ENCODE measurements at regions not wholly inside any gene's neighbourhood (a gene's known extent, or its start where the extent isn't known, plus 50 kb on each side); places are given as distances from the start of the nearest gene placed in this dataset.
A peak's percentile ranks its signal among the peaks of the same experiment; 100 is the strongest.
"Not testable (repeated sequence)": the region's sequence is repeated elsewhere in the genome, so short reads cannot be mapped to it uniquely, and the experiment has no call there.

DNA sequence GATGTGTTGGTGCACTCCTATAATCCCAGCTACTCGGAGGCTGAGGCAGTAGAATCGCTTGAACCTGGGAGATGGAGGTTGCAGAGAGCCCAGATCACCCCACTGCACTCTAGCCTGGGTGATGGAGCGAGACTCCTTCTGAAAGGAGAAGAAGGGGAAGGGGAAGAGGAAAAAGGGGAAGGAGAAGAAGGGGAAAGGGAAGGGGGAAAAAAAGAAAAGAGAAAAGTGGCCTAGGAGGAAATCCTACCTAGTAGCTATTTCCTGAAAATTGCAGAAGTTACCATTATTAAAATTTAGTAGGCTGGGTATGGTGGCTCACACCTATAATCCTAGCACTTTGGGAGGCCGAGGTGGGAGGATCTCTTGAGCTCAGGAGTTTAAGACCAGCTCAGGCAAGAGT is 67.4 kb downstream of the ARRDC3 start:
- DNase-seq = no peak

DNA sequence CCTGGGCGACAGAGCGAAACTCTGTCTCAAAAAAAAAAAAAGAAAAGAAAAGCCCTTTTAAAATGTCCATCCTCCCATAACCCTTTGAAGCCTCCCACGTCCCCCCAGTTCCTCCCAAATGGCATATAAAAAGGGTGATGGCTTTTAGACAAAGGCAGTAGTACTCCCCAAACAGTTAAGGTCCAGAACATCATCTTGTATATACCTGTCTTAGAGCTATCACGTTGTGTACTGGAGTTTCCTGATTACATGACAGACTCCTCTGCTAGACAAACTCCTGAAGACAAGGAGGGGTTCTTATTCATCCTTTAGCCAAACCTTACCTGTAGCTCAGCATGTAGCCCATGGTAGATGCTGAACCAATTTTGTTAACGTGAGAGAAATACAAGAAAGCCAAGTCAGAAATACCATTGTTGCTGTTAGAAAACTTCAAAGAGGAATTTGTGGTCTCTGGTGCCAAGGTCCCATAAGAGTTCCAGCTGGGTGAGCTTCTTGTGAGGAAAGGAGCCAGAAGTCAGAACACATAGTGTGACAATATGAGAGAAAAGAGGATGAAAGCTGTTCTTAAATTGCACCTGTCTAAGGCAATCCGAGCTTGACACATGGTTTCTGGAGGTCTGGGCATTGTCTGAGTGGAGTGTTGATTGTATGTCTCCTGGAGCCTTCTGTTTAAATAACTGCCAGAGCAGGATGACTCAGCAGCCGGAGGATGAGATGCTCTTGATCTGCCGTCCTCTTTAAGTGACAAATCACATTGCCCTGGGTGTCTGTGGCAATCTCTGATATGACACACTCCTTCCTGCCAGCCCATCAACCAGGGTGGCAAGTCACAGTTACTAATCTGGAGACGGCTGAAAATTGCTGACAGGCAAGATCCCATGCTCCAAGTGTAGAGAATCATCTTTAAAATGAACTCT is 69.1 kb downstream of the ARRDC3 start:
- peak; percentile 87 for DNase-seq

DNA sequence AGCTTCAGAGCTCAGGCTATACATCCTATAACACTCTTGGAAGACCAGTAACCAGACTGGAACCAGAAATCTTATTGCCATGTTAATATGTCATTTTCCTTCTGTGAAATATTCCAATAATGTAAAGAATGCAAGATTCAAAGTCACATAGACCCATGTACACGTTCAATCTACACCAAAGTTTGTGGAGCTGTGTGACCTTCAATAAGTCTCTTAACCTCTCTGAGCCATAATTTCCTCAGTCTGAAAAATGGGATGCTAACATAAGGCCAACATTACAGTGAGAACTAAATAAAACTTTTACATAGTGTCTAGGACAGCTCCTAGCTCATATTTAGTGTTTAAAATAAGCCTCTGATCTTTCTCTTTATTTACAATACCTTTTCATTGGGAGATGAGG is 70.4 kb downstream of the ARRDC3 start:
- DNase-seq = peak; percentile 13

DNA sequence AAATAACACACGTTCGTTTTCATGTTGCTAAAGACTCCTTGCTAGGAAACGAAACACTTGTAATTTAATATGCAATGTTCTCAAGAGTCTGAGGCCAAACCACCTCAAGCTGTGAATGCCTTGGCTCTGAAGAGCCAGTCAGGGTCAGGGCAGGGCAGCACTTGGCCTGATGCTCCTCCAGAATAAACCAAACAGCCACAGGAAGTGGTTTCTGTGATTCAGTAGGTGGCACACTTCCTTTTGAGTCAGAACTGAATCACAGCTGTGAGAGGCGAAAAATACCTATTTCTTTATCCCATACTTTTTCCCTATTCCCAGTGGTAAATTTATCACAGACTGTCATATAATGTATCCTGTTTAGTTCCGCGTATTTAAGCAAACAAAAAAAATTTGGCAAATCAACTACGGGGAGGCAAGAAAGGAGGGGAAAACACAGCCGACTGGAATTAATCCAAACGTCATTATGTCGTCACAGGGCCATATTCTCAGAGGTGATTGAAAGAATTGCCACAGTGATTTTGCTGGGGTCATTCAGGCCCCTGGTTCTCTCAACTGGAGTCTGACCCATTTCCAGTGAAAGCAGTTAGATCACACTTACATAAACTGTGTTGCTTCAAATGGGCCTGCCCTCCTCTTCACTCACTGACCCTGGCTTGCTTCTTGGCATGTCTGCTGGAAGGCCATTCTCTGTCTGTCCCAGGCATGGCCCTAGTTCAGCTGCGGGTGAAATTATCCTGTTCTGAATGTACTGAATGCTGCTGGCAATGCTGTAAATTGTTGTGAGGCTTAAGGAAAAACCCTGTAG is 71.2 kb downstream of the ARRDC3 start:
- DNase-seq = peak; percentile 100

DNA sequence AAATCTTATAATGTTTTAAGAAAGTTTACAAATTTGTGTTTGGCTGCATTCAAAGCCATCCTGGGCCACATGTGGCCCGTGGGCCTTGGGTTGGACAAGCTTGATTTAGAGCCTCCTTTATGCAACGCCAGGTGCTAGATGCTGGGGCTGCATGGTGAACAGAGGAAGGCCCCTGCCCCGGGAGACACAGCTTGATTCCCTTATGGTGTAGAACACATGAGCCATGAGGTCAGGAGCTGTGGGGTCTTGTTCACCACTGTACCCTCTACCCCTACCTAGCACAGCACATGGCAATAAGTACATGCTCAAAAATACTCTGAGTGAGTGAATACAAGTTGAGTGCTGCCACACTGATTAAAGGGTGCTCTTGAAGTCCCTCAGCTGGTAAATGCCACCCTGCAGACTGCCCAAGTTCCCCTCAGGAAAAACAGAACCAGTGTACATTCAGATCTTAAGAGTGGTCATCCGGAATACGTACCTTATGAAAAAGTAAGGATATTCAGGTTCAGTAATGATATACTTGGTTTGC is 71.9 kb downstream of the ARRDC3 start:
- no peak for DNase-seq

DNA sequence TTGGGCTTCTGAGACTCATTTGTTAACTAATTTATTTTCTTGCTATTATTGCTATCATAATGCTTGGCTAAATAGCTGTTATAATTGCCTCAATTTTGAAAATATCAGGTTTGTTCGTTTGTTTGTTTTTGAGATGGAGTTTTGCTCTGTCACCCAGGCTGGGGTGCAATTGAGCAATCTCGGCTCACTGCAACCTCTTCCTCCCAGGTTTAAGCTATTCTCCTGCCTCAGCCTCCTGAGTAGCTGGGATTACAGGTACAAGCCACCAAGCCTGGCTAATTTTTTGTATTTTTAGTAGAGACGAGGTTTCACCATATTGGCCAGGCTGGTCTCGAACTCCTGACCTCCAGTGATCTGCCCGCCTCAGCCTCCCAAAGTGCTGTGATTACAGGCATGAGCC is 75.0 kb downstream of the ARRDC3 start:
- DNase-seq = not testable (repeated sequence)

DNA sequence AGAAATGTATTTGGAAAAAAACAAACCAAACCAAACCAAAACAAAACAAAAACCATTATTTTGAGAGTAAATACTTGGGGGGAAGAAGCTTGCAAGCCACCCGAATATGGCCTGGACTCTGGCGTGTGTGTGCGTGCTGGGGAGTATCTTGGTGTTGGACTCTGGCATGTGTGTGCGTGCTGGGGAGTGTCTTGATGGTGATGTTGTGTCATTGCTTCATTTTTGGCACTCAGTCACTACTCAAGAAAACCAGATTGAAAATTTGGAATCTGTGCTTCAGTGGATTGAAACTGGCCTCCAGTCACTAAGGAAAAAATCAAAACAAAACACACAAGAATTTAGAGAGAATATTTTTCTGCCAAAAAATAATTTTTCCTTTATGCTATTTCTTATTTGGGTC is 76.1 kb downstream of the ARRDC3 start:
- DNase-seq = no peak

DNA sequence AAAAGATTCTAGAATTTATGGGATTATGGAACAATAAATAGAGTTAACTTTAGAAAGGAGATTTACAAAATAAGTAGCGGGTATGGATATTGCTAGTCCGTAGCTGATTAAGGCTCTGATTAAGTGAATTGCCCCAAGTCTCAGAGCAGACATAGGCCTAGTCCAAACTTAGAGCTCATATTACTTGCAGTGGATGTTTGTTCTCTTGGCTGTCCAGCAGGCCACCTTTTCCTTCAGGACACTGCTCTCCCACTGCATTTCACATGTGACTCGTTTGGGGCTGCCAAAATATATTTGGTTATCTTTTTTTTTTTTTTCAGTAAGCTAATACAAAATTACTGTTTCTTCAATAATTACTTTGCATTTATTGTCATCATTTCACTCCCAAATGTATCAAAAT is 76.6 kb downstream of the ARRDC3 start:
- no peak for DNase-seq

DNA sequence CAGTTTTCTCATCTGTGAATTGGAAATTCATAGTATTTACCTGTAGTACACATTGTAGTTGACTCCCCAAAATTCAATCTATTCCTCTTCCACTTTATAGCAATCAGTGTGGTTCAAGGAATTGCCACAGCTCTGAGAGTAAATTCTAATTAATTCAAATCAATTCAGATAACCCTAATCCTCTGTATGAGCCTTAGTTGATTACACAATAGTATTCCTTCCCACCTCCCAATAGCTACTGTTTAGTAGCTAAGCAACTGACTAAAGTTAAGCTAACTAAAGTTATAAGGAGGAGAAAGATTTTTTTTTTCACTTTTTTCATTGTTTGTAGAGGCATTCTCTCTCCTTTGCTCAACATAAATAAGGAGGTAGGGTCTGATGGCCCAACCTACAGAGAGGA is 77.5 kb downstream of the ARRDC3 start:
- no peak for DNase-seq

DNA sequence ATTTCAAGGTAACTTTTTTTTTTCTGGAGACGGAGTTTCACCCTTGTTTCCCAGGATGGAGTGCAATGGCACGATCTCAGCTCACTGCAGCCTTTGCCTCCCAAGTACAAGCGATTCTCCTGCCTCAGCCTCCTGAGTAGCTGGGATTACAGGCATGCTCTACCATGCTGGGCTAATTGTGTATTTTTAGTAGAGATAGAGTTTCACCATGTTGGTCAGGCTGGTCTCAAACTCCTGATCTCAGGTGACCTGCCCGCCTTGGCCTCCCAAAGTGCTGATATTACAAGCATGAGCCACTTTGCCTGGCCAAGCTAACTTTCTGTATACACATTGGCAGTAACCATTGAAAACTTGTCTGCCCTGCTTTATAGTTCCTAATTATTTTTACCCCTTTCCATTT is 79.1 kb downstream of the ARRDC3 start:
- DNase-seq = not testable (repeated sequence)

DNA sequence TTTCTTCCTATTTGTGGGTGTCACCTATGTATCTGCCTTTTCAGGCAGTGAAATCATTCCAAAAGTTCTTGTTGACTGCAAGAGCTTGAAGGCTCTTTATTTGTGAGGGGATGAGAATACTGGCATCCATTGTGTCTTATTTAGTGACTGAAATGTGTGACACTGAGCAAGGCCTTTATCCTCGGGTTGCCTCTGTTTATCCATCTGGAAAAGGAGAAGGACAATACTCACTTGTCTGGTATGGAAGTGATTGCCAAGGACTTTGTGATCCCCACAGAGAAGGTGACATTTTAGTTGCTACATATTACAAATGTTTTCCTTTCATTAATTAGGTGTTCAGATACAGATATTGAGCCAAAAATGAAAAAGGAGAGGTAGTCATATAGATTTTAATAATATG is 80.2 kb downstream of the ARRDC3 start:
- no peak for DNase-seq

DNA sequence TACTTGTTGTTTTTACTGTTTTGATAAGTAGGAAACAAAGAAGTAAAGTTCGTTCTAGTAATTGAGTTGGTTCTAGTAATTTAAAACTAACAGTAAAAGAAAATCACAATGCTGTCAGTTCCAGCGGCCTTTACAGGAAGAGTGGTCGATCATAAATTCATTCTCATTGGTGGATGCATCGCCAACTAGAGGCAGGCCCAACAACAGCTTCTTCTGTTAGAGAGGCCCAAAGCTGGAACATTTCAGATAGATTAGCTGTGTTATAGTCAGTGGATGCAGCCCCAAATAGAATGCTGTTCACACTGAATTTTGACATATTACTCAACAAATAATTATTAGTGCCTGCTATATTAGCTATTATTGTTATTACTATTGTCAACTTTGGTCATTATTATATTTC is 80.8 kb downstream of the ARRDC3 start:
- DNase-seq = no peak

DNA sequence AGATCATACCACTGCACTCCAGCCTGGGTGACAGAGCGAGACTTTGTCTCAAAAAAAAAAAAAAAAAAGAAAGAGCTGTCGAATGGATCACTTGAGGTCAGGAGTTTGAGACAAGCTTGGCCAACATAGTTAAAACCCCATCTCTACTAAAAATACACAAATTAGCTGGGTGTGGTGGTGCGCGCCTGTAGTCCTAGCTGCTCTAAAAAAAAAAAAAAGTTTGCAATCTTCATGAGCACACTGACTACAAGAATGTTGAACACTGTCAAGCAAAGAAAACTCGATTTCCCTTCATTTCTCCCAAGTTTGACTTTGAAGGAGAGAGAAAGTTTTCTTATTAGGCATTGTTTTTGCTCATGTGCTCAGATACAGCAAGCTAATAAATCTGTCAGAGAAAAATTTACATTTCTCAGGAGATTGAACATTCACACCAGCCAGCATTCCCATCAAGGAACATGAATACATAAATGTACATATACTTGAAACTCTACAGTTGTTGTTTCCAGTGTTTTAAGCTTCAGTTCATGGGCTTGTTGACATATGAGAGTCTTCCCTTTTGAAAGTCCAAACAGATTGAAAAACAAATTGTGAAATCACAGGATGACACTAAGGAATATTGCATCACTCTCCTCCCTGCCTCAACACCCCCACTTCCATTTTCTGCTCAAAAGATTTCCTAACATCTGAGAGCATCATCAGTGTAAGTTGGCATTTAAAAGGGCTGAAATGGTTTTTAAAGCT is 81.8 kb downstream of the ARRDC3 start:
- peak; percentile 80 for DNase-seq

DNA sequence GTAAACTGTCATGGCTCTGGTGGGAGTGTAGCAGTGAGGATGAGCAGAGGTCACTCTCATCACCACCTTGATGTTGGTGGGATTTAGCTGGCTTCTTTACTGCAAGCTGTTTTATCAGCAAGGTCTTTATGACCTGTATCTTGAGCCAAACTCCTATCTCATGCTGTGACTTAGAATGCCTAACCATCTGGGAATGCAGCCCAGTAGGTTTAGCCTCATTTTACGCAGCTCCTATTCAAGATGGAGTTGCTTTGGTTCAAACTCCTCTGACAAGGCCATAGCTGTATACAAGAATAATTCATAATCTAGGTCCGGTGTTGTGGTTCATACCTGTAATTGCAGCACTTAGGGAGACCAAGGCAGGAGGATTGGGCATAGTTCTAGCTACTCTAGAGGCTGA is 85.1 kb downstream of the ARRDC3 start:
- no peak for DNase-seq

DNA sequence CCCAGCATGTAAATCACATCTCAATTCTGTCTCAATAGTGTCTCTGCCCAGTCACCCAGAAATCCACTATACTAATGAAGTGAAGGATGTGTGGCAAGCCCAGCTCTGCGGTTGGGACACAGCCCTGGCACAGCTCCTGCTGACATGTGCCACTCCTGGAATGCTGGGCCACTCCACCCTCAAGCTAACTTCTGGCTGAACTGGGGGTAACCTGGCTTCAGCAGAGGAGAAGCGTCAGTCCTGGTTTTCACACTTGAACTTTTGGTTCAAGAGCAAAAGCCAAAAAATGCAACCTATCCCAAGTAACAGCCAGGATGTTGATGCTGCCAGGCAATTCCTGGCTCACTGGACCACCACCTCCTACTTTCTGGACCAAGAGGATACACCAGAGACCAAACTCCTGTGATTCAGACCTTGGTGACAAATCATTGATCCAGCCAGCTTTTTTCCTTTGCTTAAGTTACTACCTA is 86.4 kb downstream of the ARRDC3 start:
- no peak for DNase-seq

DNA sequence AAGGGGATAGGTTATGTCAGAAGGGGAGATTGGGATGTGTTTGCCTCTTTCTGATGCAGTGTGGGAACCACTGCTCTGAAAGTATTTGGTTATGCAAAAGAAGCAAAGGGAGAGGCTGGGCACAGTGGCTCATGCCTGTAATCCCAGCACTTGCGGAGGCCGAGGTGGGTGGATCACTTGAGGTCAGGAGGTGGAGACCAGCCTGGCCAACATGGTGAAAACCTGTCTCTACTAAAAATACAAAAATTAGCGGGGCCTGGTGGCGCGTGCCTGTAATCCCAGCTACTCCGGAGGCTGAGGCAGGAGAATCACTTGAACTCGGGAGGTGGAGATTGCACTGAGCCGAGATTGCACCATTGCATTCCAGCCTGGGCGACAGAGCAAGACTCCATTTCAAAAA is 87.0 kb downstream of the ARRDC3 start:
- not testable (repeated sequence) for DNase-seq

DNA sequence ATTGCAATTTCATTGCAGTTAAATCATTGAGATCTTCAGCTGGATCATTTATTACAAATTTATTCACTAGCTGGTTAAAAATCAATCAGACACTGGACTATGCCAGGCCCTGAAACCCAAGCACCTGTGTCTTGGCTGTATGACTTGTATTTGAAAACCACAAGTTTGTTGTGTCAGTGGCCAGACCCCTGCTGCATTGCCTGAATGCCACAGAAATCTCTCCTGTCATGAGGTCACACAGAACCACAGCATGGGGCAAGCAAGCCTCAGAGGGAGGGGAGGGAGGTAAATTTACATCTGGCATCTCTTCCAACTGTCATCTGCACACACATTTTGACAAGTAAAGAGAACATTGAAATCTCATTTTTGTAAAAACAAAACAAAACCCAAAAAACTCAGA is 90.0 kb downstream of the ARRDC3 start:
- DNase-seq = no peak

DNA sequence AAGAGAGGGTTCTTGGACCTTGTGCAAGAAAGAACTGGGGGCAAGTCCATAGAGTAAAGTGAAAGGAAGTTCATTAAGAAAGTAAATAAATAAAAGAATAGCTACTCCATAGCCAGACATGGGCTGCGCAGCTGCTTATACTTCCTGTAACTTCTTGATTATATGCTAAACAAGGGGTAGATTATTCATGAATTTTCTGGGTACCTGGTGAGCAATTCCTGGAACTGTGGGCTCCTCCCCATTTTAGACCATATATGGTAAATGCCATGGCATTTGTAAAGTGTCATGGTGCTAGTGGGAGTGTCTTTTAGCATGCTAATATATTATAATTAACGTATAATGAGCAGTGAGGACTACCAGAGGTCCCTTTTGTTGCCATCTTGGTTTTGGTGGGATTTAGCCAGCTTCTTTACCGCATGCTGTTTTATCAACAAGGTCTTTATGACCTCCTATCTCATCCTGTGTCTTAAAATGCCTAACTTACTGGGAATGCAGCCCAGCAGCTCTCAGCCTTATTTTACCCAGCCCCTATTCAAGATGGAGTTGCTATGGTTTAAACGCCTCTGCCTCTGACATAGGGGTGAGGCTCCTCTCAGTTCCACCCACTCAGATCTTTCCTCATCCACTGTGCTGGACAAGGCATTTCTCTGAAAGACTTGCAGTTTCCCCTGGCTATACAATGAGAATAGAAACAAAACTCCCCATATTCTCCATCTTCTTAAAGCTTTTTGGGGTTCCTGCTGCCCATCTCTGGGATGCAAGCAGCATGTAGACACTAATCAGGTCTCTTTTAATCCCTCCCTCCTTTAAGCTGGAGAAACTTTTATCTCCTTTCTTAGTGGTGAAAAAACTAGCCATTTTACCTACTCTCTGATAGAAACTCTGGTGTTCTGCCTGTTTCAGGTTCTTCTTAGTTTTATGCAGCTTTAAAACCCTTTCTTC is 91.2 kb downstream of the ARRDC3 start:
- DNase-seq = no peak

DNA sequence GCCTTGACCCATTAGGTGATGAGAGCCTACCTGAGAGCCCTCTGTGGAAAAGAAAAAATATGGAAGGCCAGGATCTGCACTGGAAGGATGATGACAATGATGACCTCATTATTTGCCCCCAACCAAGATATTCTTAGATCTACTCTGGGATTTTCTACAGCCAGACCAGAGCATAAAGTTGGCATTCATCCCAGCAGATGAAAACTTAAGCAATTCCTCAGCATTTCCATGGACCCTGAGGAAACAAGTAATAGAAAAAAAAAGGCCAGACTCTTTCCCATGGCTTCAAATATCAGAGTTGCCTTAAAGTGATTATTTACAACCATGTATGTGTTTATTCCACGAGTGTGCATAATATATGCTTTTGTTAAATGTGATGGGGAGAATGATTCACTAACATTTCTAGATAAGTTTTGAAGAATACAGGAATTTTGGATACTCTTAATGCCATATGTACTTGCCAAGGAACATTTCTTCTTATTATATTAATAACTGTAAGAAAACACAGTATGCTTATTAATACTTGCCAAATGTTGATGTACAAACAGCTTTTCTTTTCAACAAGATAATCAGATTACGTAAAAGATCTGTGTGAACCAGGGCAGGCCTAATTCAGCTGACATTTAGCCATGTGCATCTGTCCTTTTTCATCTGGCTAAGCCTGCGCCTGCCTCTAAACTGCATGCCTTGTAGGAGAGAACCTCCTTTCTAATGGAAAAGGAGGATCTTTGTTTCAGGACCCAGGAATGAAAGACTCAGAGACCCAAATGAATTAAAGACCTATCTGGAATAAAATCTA is 94.8 kb downstream of the ARRDC3 start:
- no peak for DNase-seq

DNA sequence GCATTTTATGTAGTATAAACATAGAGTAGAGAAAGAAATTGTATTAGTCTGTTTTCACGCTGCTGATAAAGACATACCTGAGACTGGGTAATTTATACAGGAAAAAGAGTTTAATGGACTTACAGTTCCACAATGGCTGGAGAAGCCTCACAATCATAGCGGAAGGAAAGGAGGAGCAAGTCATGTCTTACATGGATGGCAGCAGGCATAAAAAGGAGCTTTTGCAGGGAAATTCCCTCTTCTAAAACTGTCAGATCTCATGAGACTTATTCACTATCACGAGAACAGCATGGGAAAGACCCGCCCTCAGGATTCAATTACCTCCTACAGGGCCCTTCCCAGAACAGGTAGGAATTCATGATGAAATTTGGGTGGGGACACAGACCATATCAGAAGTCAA is 98.1 kb downstream of the ARRDC3 start:
- not testable (repeated sequence) for DNase-seq

DNA sequence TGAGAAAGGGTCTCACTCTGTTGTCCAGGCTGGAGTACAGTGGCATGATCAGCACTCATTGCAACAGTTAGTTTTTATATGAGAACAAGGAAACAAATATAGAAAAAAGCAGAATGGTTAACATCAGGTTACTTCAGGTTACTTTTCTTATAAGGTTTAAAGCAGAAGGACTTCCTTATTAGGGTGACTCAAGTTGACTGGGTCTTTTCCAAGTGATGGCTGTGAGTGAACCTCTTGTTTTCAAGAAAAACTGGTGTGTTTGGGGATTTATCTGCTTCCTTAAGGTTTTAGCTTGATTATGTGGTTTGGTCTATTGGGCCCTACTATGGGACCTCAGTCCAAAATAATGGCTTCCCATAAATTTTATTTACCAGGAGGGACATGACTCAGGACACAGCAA is 99.2 kb downstream of the ARRDC3 start:
- peak; percentile 41 for DNase-seq

Measured in HCEC 1CT (cell line).